LNCaP clone FGC (cell line): ENCODE measurements at regions not wholly inside any gene's neighbourhood (a gene's known extent, or its start where the extent isn't known, plus 50 kb on each side); places are given as distances from the start of the nearest gene placed in this dataset.
"Not testable (repeated sequence)": the region's sequence is repeated elsewhere in the genome, so short reads cannot be mapped to it uniquely, and the experiment has no call there.

ENCODE experiments used
- DNase-seq: peaks from one replicate; pipeline ENCODE4 v3.0.0-alpha.2; 2011; ENCODE audit warnings: low read depth
- H3K4me3 ChIP-seq: 2 replicates; pipeline ENCODE4 v1.5.1; 2011; ENCODE audit warnings: mild to moderate bottlenecking, low read depth, low read length, control low read depth
- TF ChIP-seq, protein P1 (sequence below): IDR thresholded peaks from 2 replicates; pipeline ENCODE4 v1.5.1; 2012; ENCODE audit warnings: mild to moderate bottlenecking; ENCODE audit not compliant: control insufficient read depth, insufficient read depth; ENCODE audit errors: extremely low read depth

DNA sequence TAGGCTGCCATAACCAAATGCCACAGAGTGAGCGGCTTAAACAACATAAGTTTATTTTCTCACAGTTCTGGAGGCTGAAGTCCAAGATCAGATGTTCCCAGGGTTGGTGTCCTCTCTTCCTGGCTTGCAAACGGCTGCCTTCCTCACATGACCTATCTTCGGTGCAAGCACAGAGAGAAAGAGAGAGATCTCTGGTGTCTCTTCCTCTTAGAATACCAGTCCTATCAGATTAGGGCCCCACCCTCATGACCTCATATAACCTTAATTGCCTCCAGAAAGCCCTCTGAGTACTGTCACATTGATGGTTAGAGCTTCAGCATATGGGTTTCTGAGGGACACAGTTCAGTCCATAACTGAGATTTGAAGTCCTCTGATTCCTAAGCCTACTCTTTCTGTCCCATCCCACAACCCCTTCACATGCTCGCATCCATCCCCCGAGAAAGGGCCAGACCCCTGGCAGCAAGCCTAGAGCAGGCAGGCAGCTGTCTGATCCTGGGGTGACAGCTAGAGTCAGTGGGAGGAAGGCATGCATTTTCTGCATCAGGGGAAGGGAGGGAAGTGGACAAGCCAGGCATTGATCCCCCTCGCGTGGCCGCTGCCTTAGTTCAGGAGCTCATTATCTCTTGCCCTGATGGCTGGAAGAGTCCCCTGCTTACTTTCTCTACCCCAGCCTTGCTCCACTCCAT lies 114.1 kb downstream of the FAR1 start:
- no peak overlapping the region for H3K4me3 ChIP-seq
- no peak for DNase-seq
- TF ChIP-seq, protein P1, sequence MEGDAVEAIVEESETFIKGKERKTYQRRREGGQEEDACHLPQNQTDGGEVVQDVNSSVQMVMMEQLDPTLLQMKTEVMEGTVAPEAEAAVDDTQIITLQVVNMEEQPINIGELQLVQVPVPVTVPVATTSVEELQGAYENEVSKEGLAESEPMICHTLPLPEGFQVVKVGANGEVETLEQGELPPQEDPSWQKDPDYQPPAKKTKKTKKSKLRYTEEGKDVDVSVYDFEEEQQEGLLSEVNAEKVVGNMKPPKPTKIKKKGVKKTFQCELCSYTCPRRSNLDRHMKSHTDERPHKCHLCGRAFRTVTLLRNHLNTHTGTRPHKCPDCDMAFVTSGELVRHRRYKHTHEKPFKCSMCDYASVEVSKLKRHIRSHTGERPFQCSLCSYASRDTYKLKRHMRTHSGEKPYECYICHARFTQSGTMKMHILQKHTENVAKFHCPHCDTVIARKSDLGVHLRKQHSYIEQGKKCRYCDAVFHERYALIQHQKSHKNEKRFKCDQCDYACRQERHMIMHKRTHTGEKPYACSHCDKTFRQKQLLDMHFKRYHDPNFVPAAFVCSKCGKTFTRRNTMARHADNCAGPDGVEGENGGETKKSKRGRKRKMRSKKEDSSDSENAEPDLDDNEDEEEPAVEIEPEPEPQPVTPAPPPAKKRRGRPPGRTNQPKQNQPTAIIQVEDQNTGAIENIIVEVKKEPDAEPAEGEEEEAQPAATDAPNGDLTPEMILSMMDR: no peak

DNA sequence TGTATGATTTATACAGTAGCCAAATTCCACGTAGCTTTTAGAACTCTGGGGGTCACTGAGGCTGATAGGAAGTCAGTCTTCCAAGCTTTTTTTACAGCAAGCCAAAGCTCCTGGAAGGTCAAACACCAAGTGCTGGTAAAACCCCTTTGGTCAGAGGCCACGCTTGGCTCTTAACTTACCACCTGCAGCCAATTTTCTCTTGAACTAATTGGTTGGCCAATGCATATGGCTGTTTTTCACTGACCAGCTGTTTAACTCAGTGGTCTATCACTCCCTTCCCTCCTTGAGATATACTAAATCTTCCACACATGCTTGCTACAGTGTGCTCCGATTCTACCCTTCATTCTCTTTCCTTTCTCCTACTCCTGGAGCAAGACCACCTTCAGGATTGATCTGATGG lies 116.0 kb downstream of the FAR1 start:
- no peak overlapping the region for H3K4me3 ChIP-seq
- TF ChIP-seq, protein P1: no peak
- DNase-seq: no peak

DNA sequence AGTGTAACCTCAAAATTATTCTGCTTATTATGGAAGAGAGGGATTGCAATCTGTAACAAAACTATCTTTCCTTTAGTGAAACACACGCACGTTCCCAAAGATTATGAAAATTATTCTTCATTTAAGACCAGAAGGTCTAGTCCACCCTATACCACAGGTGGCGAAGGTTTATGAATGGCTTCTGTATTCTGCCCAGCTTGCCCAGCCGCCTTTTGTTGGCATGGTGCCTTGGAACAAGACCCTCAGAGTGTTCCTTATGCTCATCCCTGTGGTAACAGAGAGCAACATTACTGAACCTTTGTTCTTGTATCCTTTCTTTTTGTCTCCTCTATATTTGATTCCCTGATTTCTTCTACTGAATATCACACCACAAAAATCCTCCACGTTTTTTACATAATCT lies 116.4 kb downstream of the FAR1 start:
- H3K4me3 ChIP-seq: no peak overlapping the region
- TF ChIP-seq, protein P1: no peak
- DNase-seq: peak; percentile 31

DNA sequence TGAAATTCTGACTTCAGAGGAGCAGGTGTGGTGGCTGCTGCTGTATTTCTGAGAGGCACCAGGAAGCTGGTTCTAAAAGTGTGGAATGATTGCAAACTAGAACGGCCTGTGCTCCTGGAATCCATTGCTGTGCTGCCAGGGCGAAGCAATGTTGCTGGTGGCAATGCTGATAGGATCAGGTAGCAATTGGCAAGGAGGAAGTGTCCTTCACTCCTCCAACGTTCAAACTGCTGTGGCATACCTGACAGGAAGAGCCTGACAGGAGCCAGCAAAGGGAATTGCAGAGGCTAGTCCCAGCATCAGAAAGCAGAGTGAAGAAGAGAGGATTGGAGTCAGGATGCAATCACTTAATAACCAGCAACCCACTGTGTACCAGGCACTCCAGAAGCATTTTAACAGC lies 118.2 kb downstream of the FAR1 start:
- DNase-seq: peak; percentile 37
- no peak overlapping the region for H3K4me3 ChIP-seq
- TF ChIP-seq, protein P1: no peak

DNA sequence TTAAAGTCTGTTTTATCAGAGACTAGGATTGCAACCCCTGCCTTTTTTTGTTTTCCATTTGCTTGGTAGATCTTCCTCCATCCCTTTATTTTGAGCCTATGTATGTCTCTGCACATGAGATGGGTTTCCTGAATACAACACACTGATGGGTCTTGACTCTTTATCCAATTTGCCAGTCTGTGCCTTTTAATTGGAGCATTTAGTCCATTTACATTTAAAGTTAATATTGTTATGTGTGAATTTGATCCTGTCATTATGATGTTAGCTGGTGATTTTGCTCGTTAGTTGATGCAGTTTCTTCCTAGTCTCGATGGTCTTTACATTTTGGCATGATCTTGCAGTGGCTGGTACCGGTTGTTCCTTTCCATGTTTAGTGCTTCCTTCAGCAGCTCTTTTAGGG lies 129.1 kb downstream of the FAR1 start:
- DNase-seq, H3K4me3 ChIP-seq: not testable (repeated sequence)

DNA sequence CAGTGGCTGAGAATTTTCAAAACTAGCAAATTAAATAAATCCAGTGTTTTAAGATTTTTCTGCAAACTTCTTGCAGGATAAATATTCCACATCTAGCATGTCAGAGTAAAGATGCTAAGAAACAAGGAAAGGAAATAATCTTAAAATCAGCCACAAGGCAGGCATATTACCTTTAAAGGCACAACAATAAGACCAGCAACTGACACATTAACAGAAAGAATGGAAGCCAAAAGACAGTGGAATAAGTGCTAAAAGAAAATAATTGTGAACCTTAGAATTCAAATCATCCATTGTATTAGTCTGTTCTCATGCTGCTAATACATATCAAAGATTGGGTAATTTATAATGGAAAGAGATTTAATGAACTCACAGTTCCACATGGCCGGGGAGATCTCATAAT lies 132.4 kb downstream of the FAR1 start:
- TF ChIP-seq, protein P1: no peak
- H3K4me3 ChIP-seq: no peak overlapping the region
- DNase-seq: no peak

DNA sequence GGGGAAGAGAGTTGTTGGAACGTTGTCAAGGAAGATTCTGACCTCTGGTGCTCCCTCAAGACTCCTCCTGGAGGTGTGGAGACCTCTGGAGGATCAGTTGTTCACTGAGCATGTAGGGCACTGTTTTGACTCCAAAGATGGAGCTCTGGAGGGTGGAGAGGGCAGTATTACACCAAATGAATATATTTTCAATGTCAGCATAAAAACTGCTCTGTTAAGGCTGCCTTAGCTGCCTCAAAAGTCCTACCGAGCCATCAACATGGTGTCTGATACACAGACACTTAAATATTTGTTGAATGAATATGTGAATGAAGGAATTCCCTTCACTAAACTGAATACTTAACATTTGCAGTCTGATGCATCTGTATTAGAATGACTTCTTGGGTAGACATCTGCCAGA lies 144.2 kb upstream of the SPON1 start:
- no peak overlapping the region for H3K4me3 ChIP-seq
- no peak for DNase-seq
- TF ChIP-seq, protein P1: no peak
